GM10266 (cell line): ENCODE measurements at regions not wholly inside any gene's neighbourhood (a gene's known extent, or its start where the extent isn't known, plus 50 kb on each side); places are given as distances from the start of the nearest gene placed in this dataset.

Experiments
- DNase-seq: peaks from one replicate; pipeline ENCODE4 v3.0.0; 2012; ENCODE audit errors: extremely low spot score
- TF ChIP-seq, protein P1 (sequence below): IDR thresholded peaks from 2 replicates; pipeline ENCODE4 v1.5.1; 2012; ENCODE audit warnings: mild to moderate bottlenecking, low read depth; ENCODE audit not compliant: control insufficient read depth, insufficient read depth; ENCODE audit errors: missing control alignments

DNA sequence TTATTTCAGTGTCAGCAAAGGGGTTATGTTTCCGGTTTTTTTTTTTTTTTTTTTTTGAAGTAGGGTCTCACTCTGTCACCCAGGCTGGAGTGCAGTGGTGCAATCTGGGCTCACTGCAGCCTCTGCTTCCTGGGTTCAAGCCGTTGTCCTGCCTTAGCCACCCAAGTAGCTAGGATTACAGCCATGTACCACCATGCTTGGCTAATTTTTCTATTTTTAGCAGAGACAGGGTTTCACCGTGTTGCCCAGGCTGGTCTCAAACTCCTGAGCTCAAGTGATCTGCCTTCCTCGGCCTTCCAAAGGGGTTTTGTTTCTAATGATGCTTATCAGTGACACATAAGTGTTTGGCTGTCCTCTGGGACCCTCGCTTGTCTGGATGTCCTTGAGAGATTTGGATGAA is 235.7 kb upstream of the C2CD4B start:
- no peak for DNase-seq
- TF ChIP-seq, protein P1, sequence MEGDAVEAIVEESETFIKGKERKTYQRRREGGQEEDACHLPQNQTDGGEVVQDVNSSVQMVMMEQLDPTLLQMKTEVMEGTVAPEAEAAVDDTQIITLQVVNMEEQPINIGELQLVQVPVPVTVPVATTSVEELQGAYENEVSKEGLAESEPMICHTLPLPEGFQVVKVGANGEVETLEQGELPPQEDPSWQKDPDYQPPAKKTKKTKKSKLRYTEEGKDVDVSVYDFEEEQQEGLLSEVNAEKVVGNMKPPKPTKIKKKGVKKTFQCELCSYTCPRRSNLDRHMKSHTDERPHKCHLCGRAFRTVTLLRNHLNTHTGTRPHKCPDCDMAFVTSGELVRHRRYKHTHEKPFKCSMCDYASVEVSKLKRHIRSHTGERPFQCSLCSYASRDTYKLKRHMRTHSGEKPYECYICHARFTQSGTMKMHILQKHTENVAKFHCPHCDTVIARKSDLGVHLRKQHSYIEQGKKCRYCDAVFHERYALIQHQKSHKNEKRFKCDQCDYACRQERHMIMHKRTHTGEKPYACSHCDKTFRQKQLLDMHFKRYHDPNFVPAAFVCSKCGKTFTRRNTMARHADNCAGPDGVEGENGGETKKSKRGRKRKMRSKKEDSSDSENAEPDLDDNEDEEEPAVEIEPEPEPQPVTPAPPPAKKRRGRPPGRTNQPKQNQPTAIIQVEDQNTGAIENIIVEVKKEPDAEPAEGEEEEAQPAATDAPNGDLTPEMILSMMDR, result no peak

DNA sequence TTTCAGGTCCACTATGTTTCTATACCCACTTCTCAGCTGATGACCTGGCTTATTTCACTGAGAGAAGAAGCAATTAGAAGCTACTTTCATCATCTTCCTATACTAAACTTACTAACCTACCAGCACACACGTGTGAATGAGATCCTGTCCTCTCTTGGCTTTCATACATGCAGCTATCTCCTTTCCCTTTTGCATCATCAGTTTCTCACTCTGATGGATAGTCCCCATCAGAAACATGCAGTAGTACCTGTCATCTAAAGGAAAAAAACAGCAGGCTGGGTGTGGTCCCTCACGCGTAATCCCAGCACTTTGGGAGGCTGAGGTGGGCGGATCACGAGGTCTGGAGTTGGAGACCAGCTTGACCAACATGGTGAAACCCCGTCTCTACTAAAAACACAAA is 237.6 kb upstream of the C2CD4B start:
- no peak for DNase-seq
- TF ChIP-seq, protein P1, result no peak

DNA sequence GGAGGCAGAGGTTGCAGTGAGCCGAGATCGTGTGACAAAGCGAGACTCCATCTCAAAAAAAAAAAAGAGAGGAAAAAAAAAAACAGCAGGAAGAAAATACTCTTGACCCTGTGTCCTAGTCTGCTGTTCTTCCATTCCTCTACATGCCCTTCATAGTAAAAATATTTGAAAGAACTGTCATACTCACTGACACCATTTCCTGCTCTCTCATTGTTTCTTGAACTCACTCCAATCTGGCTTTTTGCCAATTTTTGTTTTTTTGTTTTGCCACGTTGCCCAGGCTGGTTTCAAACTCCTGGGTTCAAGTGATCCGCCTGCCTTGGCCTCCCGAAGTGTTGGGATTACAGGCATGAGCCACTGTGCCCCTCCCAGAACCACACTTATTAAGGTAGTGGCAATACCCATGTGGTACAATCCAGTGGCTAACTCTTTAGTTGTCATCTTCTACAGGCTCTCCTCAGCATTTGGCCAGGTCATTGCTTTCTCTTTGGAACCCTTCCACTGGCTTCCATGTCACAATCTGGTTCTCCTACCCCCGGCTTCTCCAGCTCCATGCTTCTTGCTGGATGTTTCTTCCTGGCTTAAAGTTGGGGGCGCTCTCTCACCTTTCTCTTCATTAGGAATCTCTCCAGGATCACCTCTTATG is 238.2 kb upstream of the C2CD4B start:
- DNase-seq, result no peak
- TF ChIP-seq, protein P1, result no peak

DNA sequence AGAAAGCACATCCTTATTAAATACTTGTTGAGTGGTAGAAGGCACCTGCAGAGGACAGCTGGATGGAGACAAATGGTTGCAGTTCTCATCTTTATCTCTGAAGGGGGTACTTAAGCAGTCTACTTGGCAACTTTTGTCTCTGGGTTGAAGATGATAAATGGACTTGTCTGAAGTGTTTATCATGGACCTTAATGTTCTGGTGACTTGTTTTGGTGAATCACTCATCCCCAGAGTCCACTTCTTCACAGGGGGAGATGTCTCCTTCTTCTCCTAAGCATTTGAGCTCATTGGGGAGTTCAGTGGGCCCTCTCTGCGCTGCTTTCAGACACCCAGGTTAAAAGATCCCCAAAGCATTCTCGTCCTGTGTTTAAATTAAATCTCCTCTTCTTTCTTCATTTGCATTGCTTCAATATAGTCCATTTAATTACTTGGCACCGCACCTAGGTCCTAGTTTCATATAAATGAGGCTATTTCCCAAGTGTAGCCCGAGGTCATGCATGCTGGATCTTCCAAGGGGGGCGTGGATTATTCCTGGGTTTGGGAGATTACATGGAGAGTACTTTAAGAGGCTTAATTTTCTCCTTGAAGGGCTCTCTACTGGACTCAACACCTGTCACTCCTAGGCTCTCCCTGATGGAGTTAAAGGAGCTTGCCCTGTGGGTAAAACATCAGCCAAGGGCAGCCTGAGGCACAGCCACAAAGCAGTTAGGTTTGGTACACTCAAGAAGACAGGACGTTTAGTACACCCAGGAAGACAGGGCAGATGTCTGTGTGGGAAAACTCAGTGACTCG is 239.3 kb upstream of the C2CD4B start:
- TF ChIP-seq, protein P1, result no peak
- no peak for DNase-seq

DNA sequence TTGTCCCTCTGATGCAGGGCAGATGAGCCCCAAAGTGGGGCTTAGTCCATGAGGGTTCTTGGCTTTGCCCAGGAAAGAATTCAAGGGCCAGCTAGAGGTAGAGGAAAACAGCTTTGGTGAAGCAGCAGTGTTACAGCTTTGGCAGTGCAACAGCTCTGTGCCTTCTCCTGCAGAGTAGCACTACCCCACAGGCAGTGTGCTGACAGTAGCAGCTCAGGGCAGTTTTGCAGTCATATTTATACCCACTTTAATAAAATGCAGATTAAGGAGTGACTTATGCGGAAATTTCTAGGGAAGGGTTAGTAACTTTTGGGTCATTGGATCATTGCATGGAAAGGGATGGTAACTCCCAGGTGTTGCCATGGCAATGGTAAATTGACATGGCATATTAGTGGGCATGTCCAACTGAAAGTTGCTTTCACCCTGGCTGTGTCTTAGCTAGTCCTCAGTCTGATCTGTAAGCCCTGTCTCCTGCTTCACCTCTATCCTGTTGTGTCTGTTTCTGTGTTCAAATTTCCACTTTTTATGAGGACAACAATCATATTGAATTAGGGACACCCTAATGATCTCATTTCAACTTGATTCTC is 241.3 kb upstream of the C2CD4B start:
- DNase-seq, result no peak
- TF ChIP-seq, protein P1, result no peak

DNA sequence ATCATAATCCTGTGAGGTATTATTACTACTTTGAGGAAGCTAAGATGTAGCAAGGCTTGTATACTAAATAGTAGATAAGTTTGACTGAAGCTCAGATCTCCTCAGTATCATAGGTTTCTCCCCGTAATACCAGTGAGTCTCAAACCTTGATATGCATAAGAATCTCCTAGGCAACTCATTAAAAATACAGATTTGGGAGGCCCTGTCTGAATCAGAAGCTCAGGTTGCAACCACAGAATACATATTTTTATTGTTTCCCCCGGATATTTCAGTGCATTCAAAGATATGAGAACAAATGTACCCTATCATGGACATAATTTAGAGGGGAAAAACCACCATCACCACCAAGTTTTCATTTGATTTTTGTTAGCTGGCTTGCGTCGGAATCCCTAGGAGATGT is 242.1 kb upstream of the C2CD4B start:
- TF ChIP-seq, protein P1, result no peak
- DNase-seq, result no peak

DNA sequence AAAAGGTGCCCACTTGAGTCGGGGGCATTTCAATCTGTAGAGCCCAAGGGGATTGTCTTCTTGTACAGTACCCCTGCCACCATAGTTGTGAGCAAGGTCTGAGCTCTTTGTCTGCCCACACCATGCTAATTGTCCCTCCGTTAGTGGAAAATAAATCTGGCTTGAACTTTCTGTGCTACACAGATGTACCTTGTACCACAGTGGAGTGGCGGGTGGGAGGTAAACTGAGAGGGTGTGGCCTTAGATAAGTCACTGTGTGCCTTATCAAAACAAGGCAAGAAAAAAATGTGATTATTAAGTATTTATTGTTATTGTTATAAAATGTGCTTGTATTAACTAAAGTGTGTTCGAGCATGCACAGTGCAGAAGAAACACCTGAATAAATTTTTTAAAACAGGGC is 242.9 kb upstream of the C2CD4B start:
- no peak for DNase-seq
- TF ChIP-seq, protein P1, result no peak
